ENCODE measurements at regions not wholly inside any gene's neighbourhood (a gene's known extent, or its start where the extent isn't known, plus 50 kb on each side); places are given as distances from the start of the nearest gene placed in this dataset.

DNA sequence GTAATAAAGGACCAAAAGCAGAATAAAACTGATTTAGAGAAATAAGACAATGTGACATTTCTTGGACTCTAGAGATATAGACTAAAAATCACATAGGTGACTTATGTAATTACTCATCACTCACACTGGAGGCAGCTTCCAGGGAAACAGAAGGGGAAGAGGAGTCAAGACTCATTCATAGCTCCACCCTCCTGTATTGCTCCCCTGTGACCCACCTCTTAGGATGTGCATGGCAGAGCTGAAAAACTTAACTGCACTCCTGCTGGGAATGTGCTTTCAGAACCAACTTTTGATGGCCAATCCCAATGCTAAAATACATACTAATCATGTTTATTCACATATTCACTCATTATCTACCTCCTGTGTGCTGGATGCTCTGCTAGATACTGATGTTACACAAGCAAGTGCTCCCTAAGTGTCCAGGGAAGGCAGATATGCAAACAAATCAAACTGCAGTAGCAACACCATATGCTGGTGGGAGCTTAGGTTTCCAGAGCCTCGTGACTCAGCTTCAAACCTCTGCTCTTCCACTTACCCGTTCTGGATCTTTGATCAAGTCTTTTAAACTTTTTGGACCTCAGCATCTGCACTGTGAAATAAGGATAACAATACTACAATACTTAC lies 316.1 kb downstream of the GALC start:
- no peaks in the 10 kb centered on the region for H3K27me3 ChIP-seq (ENCODE audit: control insufficient read depth in 4 of 4, insufficient read depth in 4 of 4, low read length in 3 of 4)
- no peaks in the 10 kb centered on the region for H3K36me3 ChIP-seq (ENCODE audit: control insufficient read depth in 4 of 4, insufficient read depth in 3 of 4, low read depth in 1 of 4, low read length in 3 of 4)
- DNase-seq (ENCODE audit: low spot score) = no peak
- H3K27ac ChIP-seq (ENCODE audit: low read depth in 1 of 2, low read length in 2 of 2) = no peak overlapping the region
- WGBS = 47% methylated on average over 2 of the region's 2 CpGs
- H3K9me3 ChIP-seq (ENCODE audit: control insufficient read depth in 4 of 4, low read length in 3 of 4) = no peaks in the 10 kb centered on the region
- no peak overlapping the region for H3K9ac ChIP-seq (ENCODE audit: low read depth in 1 of 2, low read length in 2 of 2)
- TF ChIP-seq NR2F2 (IDR thresholded peaks at IDR 0.05) = no peak
- TF ChIP-seq FOXA1 (IDR thresholded peaks at IDR 0.05) = no peak
- TF ChIP-seq JUND (IDR thresholded peaks at IDR 0.05) = no peak
- no peak for TF ChIP-seq RXRA (IDR thresholded peaks at IDR 0.05)
- TF ChIP-seq, protein P1, sequence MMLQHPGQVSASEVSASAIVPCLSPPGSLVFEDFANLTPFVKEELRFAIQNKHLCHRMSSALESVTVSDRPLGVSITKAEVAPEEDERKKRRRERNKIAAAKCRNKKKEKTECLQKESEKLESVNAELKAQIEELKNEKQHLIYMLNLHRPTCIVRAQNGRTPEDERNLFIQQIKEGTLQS (IDR thresholded peaks at IDR 0.05) = no peak
- TF ChIP-seq HNF4G (IDR thresholded peaks at IDR 0.05) = no peak
- TF ChIP-seq YY1 (IDR thresholded peaks at IDR 0.05) = no peak
- no peak for TF ChIP-seq TAF1 (conservative IDR thresholded peaks at IDR 0.05)
- TF ChIP-seq, protein P2, sequence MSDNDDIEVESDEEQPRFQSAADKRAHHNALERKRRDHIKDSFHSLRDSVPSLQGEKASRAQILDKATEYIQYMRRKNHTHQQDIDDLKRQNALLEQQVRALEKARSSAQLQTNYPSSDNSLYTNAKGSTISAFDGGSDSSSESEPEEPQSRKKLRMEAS (IDR thresholded peaks at IDR 0.05) = no peak
- TF ChIP-seq EGR1 (IDR thresholded peaks at IDR 0.05; ENCODE audit: low read depth in 2 of 2) = no peak
- TF ChIP-seq HNF4A (conservative IDR thresholded peaks at IDR 0.05) = no peak
- TF ChIP-seq, protein P3, sequence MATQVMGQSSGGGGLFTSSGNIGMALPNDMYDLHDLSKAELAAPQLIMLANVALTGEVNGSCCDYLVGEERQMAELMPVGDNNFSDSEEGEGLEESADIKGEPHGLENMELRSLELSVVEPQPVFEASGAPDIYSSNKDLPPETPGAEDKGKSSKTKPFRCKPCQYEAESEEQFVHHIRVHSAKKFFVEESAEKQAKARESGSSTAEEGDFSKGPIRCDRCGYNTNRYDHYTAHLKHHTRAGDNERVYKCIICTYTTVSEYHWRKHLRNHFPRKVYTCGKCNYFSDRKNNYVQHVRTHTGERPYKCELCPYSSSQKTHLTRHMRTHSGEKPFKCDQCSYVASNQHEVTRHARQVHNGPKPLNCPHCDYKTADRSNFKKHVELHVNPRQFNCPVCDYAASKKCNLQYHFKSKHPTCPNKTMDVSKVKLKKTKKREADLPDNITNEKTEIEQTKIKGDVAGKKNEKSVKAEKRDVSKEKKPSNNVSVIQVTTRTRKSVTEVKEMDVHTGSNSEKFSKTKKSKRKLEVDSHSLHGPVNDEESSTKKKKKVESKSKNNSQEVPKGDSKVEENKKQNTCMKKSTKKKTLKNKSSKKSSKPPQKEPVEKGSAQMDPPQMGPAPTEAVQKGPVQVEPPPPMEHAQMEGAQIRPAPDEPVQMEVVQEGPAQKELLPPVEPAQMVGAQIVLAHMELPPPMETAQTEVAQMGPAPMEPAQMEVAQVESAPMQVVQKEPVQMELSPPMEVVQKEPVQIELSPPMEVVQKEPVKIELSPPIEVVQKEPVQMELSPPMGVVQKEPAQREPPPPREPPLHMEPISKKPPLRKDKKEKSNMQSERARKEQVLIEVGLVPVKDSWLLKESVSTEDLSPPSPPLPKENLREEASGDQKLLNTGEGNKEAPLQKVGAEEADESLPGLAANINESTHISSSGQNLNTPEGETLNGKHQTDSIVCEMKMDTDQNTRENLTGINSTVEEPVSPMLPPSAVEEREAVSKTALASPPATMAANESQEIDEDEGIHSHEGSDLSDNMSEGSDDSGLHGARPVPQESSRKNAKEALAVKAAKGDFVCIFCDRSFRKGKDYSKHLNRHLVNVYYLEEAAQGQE (IDR thresholded peaks at IDR 0.05) = no peak
- no peak for TF ChIP-seq FOXA2 (IDR thresholded peaks at IDR 0.05)
- TF ChIP-seq GABPA (IDR thresholded peaks at IDR 0.05 in 1 of 2, conservative IDR thresholded peaks at IDR 0.05 in 1 of 2) = no peak
- no peak for TF ChIP-seq SP1 (IDR thresholded peaks at IDR 0.05)
- TF ChIP-seq RAD21 (IDR thresholded peaks at IDR 0.05) = no peak
- TF ChIP-seq, protein P4, sequence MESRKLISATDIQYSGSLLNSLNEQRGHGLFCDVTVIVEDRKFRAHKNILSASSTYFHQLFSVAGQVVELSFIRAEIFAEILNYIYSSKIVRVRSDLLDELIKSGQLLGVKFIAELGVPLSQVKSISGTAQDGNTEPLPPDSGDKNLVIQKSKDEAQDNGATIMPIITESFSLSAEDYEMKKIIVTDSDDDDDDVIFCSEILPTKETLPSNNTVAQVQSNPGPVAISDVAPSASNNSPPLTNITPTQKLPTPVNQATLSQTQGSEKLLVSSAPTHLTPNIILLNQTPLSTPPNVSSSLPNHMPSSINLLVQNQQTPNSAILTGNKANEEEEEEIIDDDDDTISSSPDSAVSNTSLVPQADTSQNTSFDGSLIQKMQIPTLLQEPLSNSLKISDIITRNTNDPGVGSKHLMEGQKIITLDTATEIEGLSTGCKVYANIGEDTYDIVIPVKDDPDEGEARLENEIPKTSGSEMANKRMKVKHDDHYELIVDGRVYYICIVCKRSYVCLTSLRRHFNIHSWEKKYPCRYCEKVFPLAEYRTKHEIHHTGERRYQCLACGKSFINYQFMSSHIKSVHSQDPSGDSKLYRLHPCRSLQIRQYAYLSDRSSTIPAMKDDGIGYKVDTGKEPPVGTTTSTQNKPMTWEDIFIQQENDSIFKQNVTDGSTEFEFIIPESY (IDR thresholded peaks at IDR 0.05) = no peak
- H3K4me3 ChIP-seq (ENCODE audit: low read depth in 1 of 3, low read length in 3 of 3) = no peak overlapping the region
- H3K4me1 ChIP-seq (ENCODE audit: control insufficient read depth in 4 of 4, insufficient read depth in 4 of 4, low read length in 3 of 4) = no peaks in the 10 kb centered on the region

DNA sequence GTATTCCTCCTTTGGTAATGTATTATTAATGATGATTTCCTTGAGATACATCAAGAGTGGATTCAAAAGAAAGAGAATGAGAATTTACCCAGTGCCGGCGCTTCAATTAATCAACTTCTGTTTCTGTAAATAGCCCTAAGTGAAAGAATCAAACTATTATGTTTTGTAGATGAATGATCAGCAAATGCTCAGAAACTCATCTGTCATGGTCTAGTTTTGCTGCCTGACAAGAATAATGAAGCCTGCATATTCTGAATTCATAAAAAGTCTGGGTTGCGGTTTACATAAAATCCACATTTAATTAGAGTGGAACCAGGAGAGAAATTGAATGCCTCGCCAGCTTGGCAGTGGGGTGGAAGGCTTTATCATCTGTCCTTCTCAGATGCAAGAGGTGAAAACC lies 325.3 kb downstream of the GALC start:
- Histone ChIP-seq H3K9me3 (ENCODE audit: control insufficient read depth in 4 of 4, low read length in 3 of 4) (no peaks in the 10 kb centered on the region), H3K4me1 (ENCODE audit: control insufficient read depth in 4 of 4, insufficient read depth in 4 of 4, low read length in 3 of 4) (no peaks in the 10 kb centered on the region), H3K36me3 (ENCODE audit: control insufficient read depth in 4 of 4, insufficient read depth in 3 of 4, low read depth in 1 of 4, low read length in 3 of 4) (no peaks in the 10 kb centered on the region), H3K27me3 (ENCODE audit: control insufficient read depth in 4 of 4, insufficient read depth in 4 of 4, low read length in 3 of 4) (no peaks in the 10 kb centered on the region), H3K27ac (ENCODE audit: low read depth in 1 of 2, low read length in 2 of 2) (no peak overlapping the region), H3K4me3 (ENCODE audit: low read depth in 1 of 3, low read length in 3 of 3) (no peak overlapping the region), H3K9ac (ENCODE audit: low read depth in 1 of 2, low read length in 2 of 2) (no peak overlapping the region)
- TF ChIP-seq JUND (IDR thresholded peaks at IDR 0.05) (no peak), FOXA2 (IDR thresholded peaks at IDR 0.05) (no peak), GABPA (IDR thresholded peaks at IDR 0.05 in 1 of 2, conservative IDR thresholded peaks at IDR 0.05 in 1 of 2) (no peak), HNF4A (conservative IDR thresholded peaks at IDR 0.05) (no peak), NR2F2 (IDR thresholded peaks at IDR 0.05) (no peak)
- TF ChIP-seq, protein P3 (IDR thresholded peaks at IDR 0.05) = no peak
- TF ChIP-seq, protein P4 (IDR thresholded peaks at IDR 0.05) = no peak
- TF ChIP-seq, protein P2 (IDR thresholded peaks at IDR 0.05) = no peak
- TF ChIP-seq, protein P5, sequence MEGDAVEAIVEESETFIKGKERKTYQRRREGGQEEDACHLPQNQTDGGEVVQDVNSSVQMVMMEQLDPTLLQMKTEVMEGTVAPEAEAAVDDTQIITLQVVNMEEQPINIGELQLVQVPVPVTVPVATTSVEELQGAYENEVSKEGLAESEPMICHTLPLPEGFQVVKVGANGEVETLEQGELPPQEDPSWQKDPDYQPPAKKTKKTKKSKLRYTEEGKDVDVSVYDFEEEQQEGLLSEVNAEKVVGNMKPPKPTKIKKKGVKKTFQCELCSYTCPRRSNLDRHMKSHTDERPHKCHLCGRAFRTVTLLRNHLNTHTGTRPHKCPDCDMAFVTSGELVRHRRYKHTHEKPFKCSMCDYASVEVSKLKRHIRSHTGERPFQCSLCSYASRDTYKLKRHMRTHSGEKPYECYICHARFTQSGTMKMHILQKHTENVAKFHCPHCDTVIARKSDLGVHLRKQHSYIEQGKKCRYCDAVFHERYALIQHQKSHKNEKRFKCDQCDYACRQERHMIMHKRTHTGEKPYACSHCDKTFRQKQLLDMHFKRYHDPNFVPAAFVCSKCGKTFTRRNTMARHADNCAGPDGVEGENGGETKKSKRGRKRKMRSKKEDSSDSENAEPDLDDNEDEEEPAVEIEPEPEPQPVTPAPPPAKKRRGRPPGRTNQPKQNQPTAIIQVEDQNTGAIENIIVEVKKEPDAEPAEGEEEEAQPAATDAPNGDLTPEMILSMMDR (IDR thresholded peaks at IDR 0.05; ENCODE audit: low read depth, low read length, missing input control) = no peak
- DNase-seq (ENCODE audit: low spot score) = no peak
- 95% methylated on average over 4 of the region's 4 CpGs for WGBS
